ENCODE measurements at regions not wholly inside any gene's neighbourhood (a gene's known extent, or its start where the extent isn't known, plus 50 kb on each side); places are given as distances from the start of the nearest gene placed in this dataset.

GRCh38 chr10:121241337-121241736 lies 356.9 kb downstream of the FGFR2 start:
- H3K4me1 ChIP-seq, result no peaks in the 10 kb centered on the region

GRCh38 chr10:121242741-121243608 lies 355.3 kb downstream of the FGFR2 start:
- H3K27me3 ChIP-seq, result no peaks in the 10 kb centered on the region
- intact Hi-C loops (cut with DNase I), result no loop called here
- no peaks in the 10 kb centered on the region for H3K9me3 ChIP-seq
- no peak overlapping the region for H3K4me3 ChIP-seq
- DNase-seq, result no peak
- H3K9ac ChIP-seq (ENCODE audit: low read depth in 2 of 2, low read length in 2 of 2), result peak overlapping the region in 1 of 2 donors; percentile 36
- no peak for TF ChIP-seq CTCF (IDR thresholded peaks at IDR 0.05)
- H3K36me3 ChIP-seq, result no peaks in the 10 kb centered on the region
- no peak overlapping the region for H3K27ac ChIP-seq
- no peaks in the 10 kb centered on the region for H3K4me1 ChIP-seq

More at GRCh38 chr10:121241337-121241736, 356.9 kb downstream of the FGFR2 start:
- H3K9ac ChIP-seq (ENCODE audit: low read depth in 2 of 2, low read length in 2 of 2), result no peak overlapping the region
- intact Hi-C loops (cut with DNase I), result no loop called here
- no peak for DNase-seq
- H3K27ac ChIP-seq, result peak overlapping the region; percentile 75
- H3K9me3 ChIP-seq, result no peaks in the 10 kb centered on the region
- no peak for TF ChIP-seq CTCF (IDR thresholded peaks at IDR 0.05)
- no peaks in the 10 kb centered on the region for H3K27me3 ChIP-seq
- no peak overlapping the region for H3K4me3 ChIP-seq
- no peaks in the 10 kb centered on the region for H3K36me3 ChIP-seq

- no peaks in the 10 kb centered on the region for H3K9me3 ChIP-seq
- no peak overlapping the region for H3K9ac ChIP-seq (ENCODE audit: low read depth in 2 of 2, low read length in 2 of 2)
- H3K4me3 ChIP-seq, result no peak overlapping the region
- peak; percentile 38 for DNase-seq
- no peaks in the 10 kb centered on the region for H3K36me3 ChIP-seq
- no peaks in the 10 kb centered on the region for H3K4me1 ChIP-seq
- intact Hi-C loops (cut with DNase I), result no loop called here
- no peaks in the 10 kb centered on the region for H3K27me3 ChIP-seq
- H3K27ac ChIP-seq, result no peak overlapping the region
- no peak for TF ChIP-seq CTCF (IDR thresholded peaks at IDR 0.05)
These were observed 354.5 kb downstream of the FGFR2 start for GRCh38 chr10:121243609-121244241.

GRCh38 chr10:121244818-121245217 lies 353.4 kb downstream of the FGFR2 start:
- no peak overlapping the region for H3K9ac ChIP-seq (ENCODE audit: low read depth in 2 of 2, low read length in 2 of 2)
- H3K4me3 ChIP-seq, result no peak overlapping the region
- H3K27me3 ChIP-seq, result no peaks in the 10 kb centered on the region
- intact Hi-C loops (cut with DNase I), result no loop called here
- H3K4me1 ChIP-seq, result no peaks in the 10 kb centered on the region
- H3K36me3 ChIP-seq, result no peaks in the 10 kb centered on the region
- no peak for TF ChIP-seq CTCF (IDR thresholded peaks at IDR 0.05)
- no peaks in the 10 kb centered on the region for H3K9me3 ChIP-seq
- no peak overlapping the region for H3K27ac ChIP-seq
- DNase-seq, result no peak

- no peaks in the 10 kb centered on the region for H3K27me3 ChIP-seq
- no peaks in the 10 kb centered on the region for H3K9me3 ChIP-seq
- intact Hi-C loops (cut with DNase I), result no loop called here
- H3K36me3 ChIP-seq, result no peaks in the 10 kb centered on the region
- no peak overlapping the region for H3K4me3 ChIP-seq
- H3K9ac ChIP-seq (ENCODE audit: low read depth in 2 of 2, low read length in 2 of 2), result peak overlapping the region in 1 of 2 donors; percentile 63
- H3K27ac ChIP-seq, result no peak overlapping the region
- H3K4me1 ChIP-seq, result no peaks in the 10 kb centered on the region
- TF ChIP-seq CTCF (IDR thresholded peaks at IDR 0.05), result no peak
- peak; percentile 42 for DNase-seq
These were observed 352.5 kb downstream of the FGFR2 start for GRCh38 chr10:121245754-121246153.
